GM08714 (cell line): ENCODE measurements at regions not wholly inside any gene's neighbourhood (a gene's known extent, or its start where the extent isn't known, plus 50 kb on each side); places are given as distances from the start of the nearest gene placed in this dataset.

Experiments used
- H3K4me3 ChIP-seq: fragments of 200-500 bp; sonication (Bioruptor generic); 2 replicates; pipeline ENCODE4 v1.5.1; 2014; ENCODE audit warnings: mild to moderate bottlenecking, low read length, inconsistent platforms
- ZNF274 ChIP-seq: IDR thresholded peaks from 2 replicates; pipeline ENCODE4 v1.6.1; 2012; ENCODE audit warnings: mild to moderate bottlenecking, low read depth, low read length

- no peak overlapping the region for H3K4me3 ChIP-seq
- TF ChIP-seq ZNF274 = no peak
Measured at GRCh38 chr4:73001885-73002284, 67.6 kb downstream of the COX18 start.

GRCh38 chr4:72997409-72997808 is 72.1 kb downstream of the COX18 start:
- no peak overlapping the region for H3K4me3 ChIP-seq
- no peak for TF ChIP-seq ZNF274

- no peak for TF ChIP-seq ZNF274
- H3K4me3 ChIP-seq = no peak overlapping the region
Measured at GRCh38 chr4:72994670-72995069, 74.8 kb downstream of the COX18 start.

- no peak for TF ChIP-seq ZNF274
- no peak overlapping the region for H3K4me3 ChIP-seq
Measured at GRCh38 chr4:72993876-72994275, 75.6 kb downstream of the COX18 start.

GRCh38 chr4:72991873-72992272 is 77.6 kb downstream of the COX18 start:
- TF ChIP-seq ZNF274 = no peak
- no peak overlapping the region for H3K4me3 ChIP-seq

- no peak for TF ChIP-seq ZNF274
- H3K4me3 ChIP-seq = no peak overlapping the region
Measured at GRCh38 chr4:72987741-72988729, 81.5 kb downstream of the COX18 start.

GRCh38 chr4:72984351-72984750 is 85.2 kb downstream of the COX18 start:
- no peak overlapping the region for H3K4me3 ChIP-seq

GRCh38 chr4:72983709-72984108 is 85.8 kb downstream of the COX18 start:
- no peak for TF ChIP-seq ZNF274
- H3K4me3 ChIP-seq = no peak overlapping the region

More at GRCh38 chr4:72984351-72984750, 85.2 kb downstream of the COX18 start:
- TF ChIP-seq ZNF274 = no peak

- H3K4me3 ChIP-seq = no peak overlapping the region
- TF ChIP-seq ZNF274 = no peak
Measured at GRCh38 chr4:72977936-72978485, 91.5 kb downstream of the COX18 start.

- no peak for TF ChIP-seq ZNF274
Measured at GRCh38 chr4:72975488-72975784, 94.1 kb downstream of the COX18 start.

GRCh38 chr4:72974694-72975487 is 94.6 kb downstream of the COX18 start:
- TF ChIP-seq ZNF274 = no peak
- H3K4me3 ChIP-seq = no peak overlapping the region

More at GRCh38 chr4:72975488-72975784, 94.1 kb downstream of the COX18 start:
- no peak overlapping the region for H3K4me3 ChIP-seq

- no peak overlapping the region for H3K4me3 ChIP-seq
- TF ChIP-seq ZNF274 = no peak
Measured at GRCh38 chr4:72971572-72971971, 97.9 kb downstream of the COX18 start.

- no peak for TF ChIP-seq ZNF274
- no peak overlapping the region for H3K4me3 ChIP-seq
Measured at GRCh38 chr4:72970756-72971155, 98.8 kb downstream of the COX18 start.

GRCh38 chr4:72969976-72970375 is 99.5 kb downstream of the COX18 start:
- no peak for TF ChIP-seq ZNF274

GRCh38 chr4:72966652-72967051 is 102.9 kb downstream of the COX18 start:
- H3K4me3 ChIP-seq = no peak overlapping the region
- no peak for TF ChIP-seq ZNF274

More at GRCh38 chr4:72969976-72970375, 99.5 kb downstream of the COX18 start:
- no peak overlapping the region for H3K4me3 ChIP-seq

- no peak overlapping the region for H3K4me3 ChIP-seq
- TF ChIP-seq ZNF274 = no peak
Measured at GRCh38 chr4:72959411-72959810, 110.1 kb downstream of the COX18 start.
